Upper lobe of left lung (tissue), 6 donors: ENCODE measurements at regions not wholly inside any gene's neighbourhood (a gene's known extent, or its start where the extent isn't known, plus 50 kb on each side); places are given as distances from the start of the nearest gene placed in this dataset.
"Not testable (repeated sequence)": the region's sequence is repeated elsewhere in the genome, so short reads cannot be mapped to it uniquely, and the experiment has no call there.

ENCODE experiments used
- ATAC-seq, 2 donors: fragments of 200-7000 bp; cut with Tn5 transposase; one replicate each; pipeline ENCODE4 v1.9.1; 2022; ENCODE audit warnings: mild to moderate bottlenecking in 2 of 2, moderate library complexity in 2 of 2; ENCODE audit not compliant: low FRiP score in 2 of 2
- DNase-seq, 2 donors: peaks; one replicate each; pipeline ENCODE4 v3.0.0-alpha.2; 2019 to 2020
- H3K27ac ChIP-seq, 4 donors: fragments of 200-600 bp; sonication (generic); one replicate each; pipeline ENCODE4 v1.5.1; 2016 to 2019
- H3K27me3 ChIP-seq, 4 donors: fragments of 200-600 bp; sonication (generic); one replicate each; pipeline ENCODE4 v1.5.1; 2017 to 2019
- H3K36me3 ChIP-seq, 4 donors: fragments of 200-600 bp; sonication (generic); one replicate each; pipeline ENCODE4 v1.5.1; 2016 to 2019
- H3K4me1 ChIP-seq, 4 donors: fragments of 200-600 bp; sonication (generic); one replicate each; pipeline ENCODE4 v1.5.1; 2018 to 2019
- H3K4me3 ChIP-seq, 4 donors: fragments of 200-600 bp; sonication (generic); one replicate each; pipeline ENCODE4 v1.5.1; 2017 to 2019; ENCODE audit warnings: mild to moderate bottlenecking in 2 of 4, moderate library complexity in 1 of 4
- H3K9me3 ChIP-seq, 4 donors: fragments of 200-600 bp; sonication (generic); one replicate each; pipeline ENCODE4 v1.5.1; 2018 to 2019
- CTCF ChIP-seq, 6 experiments: fragments of 450-650 bp in 4 of 6; fragments of 200-600 bp in 2 of 6; sonication (generic) in 2 of 6; IDR thresholded peaks; one replicate each; pipeline ENCODE4 v1.5.1; 2016 to 2019; ENCODE audit warnings: antibody characterized with exemption in 6 of 6
- EP300 ChIP-seq, 4 donors: sonication (generic); formaldehyde crosslinking; IDR thresholded peaks; one replicate each; pipeline ENCODE4 v1.5.1; 2017; ENCODE audit warnings: antibody characterized with exemption in 4 of 4, control low read depth in 2 of 4
- POLR2A ChIP-seq, 4 donors: fragments of 450-650 bp; IDR thresholded peaks; one replicate each; pipeline ENCODE4 v1.5.1; 2016 to 2017; ENCODE audit warnings: antibody characterized with exemption in 4 of 4, mild to moderate bottlenecking in 2 of 4
- POLR2AphosphoS5 ChIP-seq, 2 donors: sonication (generic); formaldehyde crosslinking; IDR thresholded peaks; one replicate each; pipeline ENCODE4 v1.5.1; 2017; ENCODE audit warnings: antibody characterized with exemption in 2 of 2
- WGBS, 2 donors: methylation state at CpG; one replicate each; pipeline ENCODE4 v1.1.5; 2017 to 2018; 5-methylcytosine and 5-hydroxymethylcytosine counted together
- donor health status: DM: no; HTN: no; CAD: no; lungs with moderate emphysema.
- donor health status: DM: no; HTN: yes; CAD: no; lungs with severe emphysema.

GRCh38 chr12:108424816-108425215, 85.7 kb upstream of the CMKLR1 start:
- no peak for DNase-seq
- Histone ChIP-seq H3K4me1 (no peaks in the 10 kb centered on the region), H3K9me3 (no peaks in the 10 kb centered on the region), H3K27me3 (no peaks in the 10 kb centered on the region), H3K36me3 (no peaks in the 10 kb centered on the region), H3K27ac (no peak overlapping the region), H3K4me3 (no peak overlapping the region)
- TF ChIP-seq POLR2A (IDR thresholded peaks at IDR 0.05) (no peak), POLR2AphosphoS5 (IDR thresholded peaks at IDR 0.05) (no peak), CTCF (IDR thresholded peaks at IDR 0.05) (no peak), EP300 (IDR thresholded peaks at IDR 0.05) (no peak)
- 86 to 88% methylated on average over 3 of the region's 3 CpGs for WGBS, 2 donors
- no peak for ATAC-seq

- WGBS, 2 donors: 72 to 78% methylated on average over 4 of the region's 4 CpGs
- Histone ChIP-seq H3K4me1 (no peaks in the 10 kb centered on the region), H3K27me3 (no peaks in the 10 kb centered on the region), H3K9me3 (no peaks in the 10 kb centered on the region), H3K4me3 (no peak overlapping the region), H3K36me3 (no peaks in the 10 kb centered on the region), H3K27ac (no peak overlapping the region)
- ATAC-seq (no peak), DNase-seq (no peak)
- TF ChIP-seq POLR2AphosphoS5 (IDR thresholded peaks at IDR 0.05) (no peak), CTCF (IDR thresholded peaks at IDR 0.05) (no peak), EP300 (IDR thresholded peaks at IDR 0.05) (no peak), POLR2A (IDR thresholded peaks at IDR 0.05) (no peak)
These were observed 84.9 kb upstream of the CMKLR1 start for GRCh38 chr12:108424026-108424425.

GRCh38 chr12:108423486-108423885, 84.4 kb upstream of the CMKLR1 start:
- TF ChIP-seq CTCF (IDR thresholded peaks at IDR 0.05) (no peak), POLR2AphosphoS5 (IDR thresholded peaks at IDR 0.05) (no peak), POLR2A (IDR thresholded peaks at IDR 0.05) (no peak), EP300 (IDR thresholded peaks at IDR 0.05) (no peak)
- Histone ChIP-seq H3K4me1 (no peaks in the 10 kb centered on the region), H3K9me3 (no peaks in the 10 kb centered on the region), H3K4me3 (no peak overlapping the region), H3K36me3 (no peaks in the 10 kb centered on the region), H3K27ac (no peak overlapping the region), H3K27me3 (no peaks in the 10 kb centered on the region)
- WGBS, 2 donors: 82 to 86% methylated on average over 4 of the region's 4 CpGs
- DNase-seq: no peak
- no peak for ATAC-seq

GRCh38 chr12:108421082-108421481, 82.0 kb upstream of the CMKLR1 start:
- not testable (repeated sequence) for H3K36me3 ChIP-seq, H3K4me3 ChIP-seq, H3K4me1 ChIP-seq, H3K27me3 ChIP-seq, ATAC-seq, H3K9me3 ChIP-seq, DNase-seq, H3K27ac ChIP-seq
- WGBS, 2 donors: 69 to 75% methylated on average over 2 to 4 of the region's 4 CpGs

- not testable (repeated sequence) for H3K27me3 ChIP-seq, ATAC-seq, H3K4me3 ChIP-seq, H3K36me3 ChIP-seq, H3K9me3 ChIP-seq, H3K4me1 ChIP-seq, H3K27ac ChIP-seq
- DNase-seq: peak in 1 of 2 donors; percentile 71
- 91 to 95% methylated on average over 18 to 20 of the region's 20 CpGs for WGBS, 2 donors
These were observed 81.3 kb upstream of the CMKLR1 start for GRCh38 chr12:108420421-108420820.

GRCh38 chr12:108419949-108420348, 80.8 kb upstream of the CMKLR1 start:
- Histone ChIP-seq H3K36me3 (no peaks in the 10 kb centered on the region), H3K27ac (no peak overlapping the region), H3K4me1 (no peaks in the 10 kb centered on the region), H3K9me3 (no peaks in the 10 kb centered on the region), H3K27me3 (no peaks in the 10 kb centered on the region), H3K4me3 (no peak overlapping the region)
- DNase-seq (no peak), ATAC-seq (no peak)
- WGBS, 2 donors: 65 to 78% methylated on average over 2 of the region's 2 CpGs
- no peak for TF ChIP-seq CTCF (IDR thresholded peaks at IDR 0.05)
- TF ChIP-seq POLR2AphosphoS5 (IDR thresholded peaks at IDR 0.05): no peak
- no peak for TF ChIP-seq EP300 (IDR thresholded peaks at IDR 0.05)
- TF ChIP-seq POLR2A (IDR thresholded peaks at IDR 0.05): no peak
